ENCODE measurements at regions not wholly inside any gene's neighbourhood (a gene's known extent, or its start where the extent isn't known, plus 50 kb on each side); places are given as distances from the start of the nearest gene placed in this dataset.

GRCh38 chr17:14760719-14761411 is 460.0 kb downstream of the HS3ST3B1 start:
- TF ChIP-seq CTCF (IDR thresholded peaks at IDR 0.05) (no peak), POLR2AphosphoS5 (IDR thresholded peaks at IDR 0.05) (no peak), POLR2A (IDR thresholded peaks at IDR 0.05) (no peak), EP300 (IDR thresholded peaks at IDR 0.05) (no peak)
